ENCODE measurements at regions not wholly inside any gene's neighbourhood (a gene's known extent, or its start where the extent isn't known, plus 50 kb on each side); places are given as distances from the start of the nearest gene placed in this dataset.

GRCh38 chr1:82052563-82052962 lies 251.8 kb downstream of the ADGRL2 start:
- TF ChIP-seq, protein P1, sequence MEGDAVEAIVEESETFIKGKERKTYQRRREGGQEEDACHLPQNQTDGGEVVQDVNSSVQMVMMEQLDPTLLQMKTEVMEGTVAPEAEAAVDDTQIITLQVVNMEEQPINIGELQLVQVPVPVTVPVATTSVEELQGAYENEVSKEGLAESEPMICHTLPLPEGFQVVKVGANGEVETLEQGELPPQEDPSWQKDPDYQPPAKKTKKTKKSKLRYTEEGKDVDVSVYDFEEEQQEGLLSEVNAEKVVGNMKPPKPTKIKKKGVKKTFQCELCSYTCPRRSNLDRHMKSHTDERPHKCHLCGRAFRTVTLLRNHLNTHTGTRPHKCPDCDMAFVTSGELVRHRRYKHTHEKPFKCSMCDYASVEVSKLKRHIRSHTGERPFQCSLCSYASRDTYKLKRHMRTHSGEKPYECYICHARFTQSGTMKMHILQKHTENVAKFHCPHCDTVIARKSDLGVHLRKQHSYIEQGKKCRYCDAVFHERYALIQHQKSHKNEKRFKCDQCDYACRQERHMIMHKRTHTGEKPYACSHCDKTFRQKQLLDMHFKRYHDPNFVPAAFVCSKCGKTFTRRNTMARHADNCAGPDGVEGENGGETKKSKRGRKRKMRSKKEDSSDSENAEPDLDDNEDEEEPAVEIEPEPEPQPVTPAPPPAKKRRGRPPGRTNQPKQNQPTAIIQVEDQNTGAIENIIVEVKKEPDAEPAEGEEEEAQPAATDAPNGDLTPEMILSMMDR (IDR thresholded peaks at IDR 0.05) = no peak
- TF ChIP-seq EP300 (IDR thresholded peaks at IDR 0.05) (no peak), POLR2A (IDR thresholded peaks at IDR 0.05) (no peak)

Data from upper lobe of left lung (tissue), 4 donors.